SU-DHL-6 (cell line): ENCODE measurements at regions not wholly inside any gene's neighbourhood (a gene's known extent, or its start where the extent isn't known, plus 50 kb on each side); places are given as distances from the start of the nearest gene placed in this dataset.

Experiments used
- CTCF ChIP-seq: fragments of 200-600 bp; sonication (generic); IDR thresholded peaks from one replicate; pipeline ENCODE4 v1.5.1; 2017; ENCODE audit warnings: antibody characterized with exemption, mild to moderate bottlenecking, low read length, moderate library complexity; ENCODE audit not compliant: insufficient read depth, poor library complexity, severe bottlenecking
- EZH2phosphoT487 ChIP-seq: fragments of 200-600 bp; sonication (generic), shearing (Covaris generic); conservative IDR thresholded peaks from 2 replicates; pipeline ENCODE4 v1.6.1; 2018; ENCODE audit warnings: mild to moderate bottlenecking, antibody characterized with exemption, low read length, moderate library complexity, mixed read lengths

- TF ChIP-seq CTCF = no peak
- TF ChIP-seq EZH2phosphoT487 = no peak
Observed at GRCh38 chr5:124065508-124065907, 553.5 kb downstream of the CSNK1G3 start.
